Forelimb muscle (tissue), 1 donor: ENCODE measurements at regions not wholly inside any gene's neighbourhood (a gene's known extent, or its start where the extent isn't known, plus 50 kb on each side); places are given as distances from the start of the nearest gene placed in this dataset.
"Not testable (repeated sequence)": the region's sequence is repeated elsewhere in the genome, so short reads cannot be mapped to it uniquely, and the experiment has no call there.

ENCODE experiments used
- DNase-seq: peaks from one replicate; pipeline ENCODE4 v3.0.0-alpha.2; 2013; ENCODE audit warnings: low read depth

DNA sequence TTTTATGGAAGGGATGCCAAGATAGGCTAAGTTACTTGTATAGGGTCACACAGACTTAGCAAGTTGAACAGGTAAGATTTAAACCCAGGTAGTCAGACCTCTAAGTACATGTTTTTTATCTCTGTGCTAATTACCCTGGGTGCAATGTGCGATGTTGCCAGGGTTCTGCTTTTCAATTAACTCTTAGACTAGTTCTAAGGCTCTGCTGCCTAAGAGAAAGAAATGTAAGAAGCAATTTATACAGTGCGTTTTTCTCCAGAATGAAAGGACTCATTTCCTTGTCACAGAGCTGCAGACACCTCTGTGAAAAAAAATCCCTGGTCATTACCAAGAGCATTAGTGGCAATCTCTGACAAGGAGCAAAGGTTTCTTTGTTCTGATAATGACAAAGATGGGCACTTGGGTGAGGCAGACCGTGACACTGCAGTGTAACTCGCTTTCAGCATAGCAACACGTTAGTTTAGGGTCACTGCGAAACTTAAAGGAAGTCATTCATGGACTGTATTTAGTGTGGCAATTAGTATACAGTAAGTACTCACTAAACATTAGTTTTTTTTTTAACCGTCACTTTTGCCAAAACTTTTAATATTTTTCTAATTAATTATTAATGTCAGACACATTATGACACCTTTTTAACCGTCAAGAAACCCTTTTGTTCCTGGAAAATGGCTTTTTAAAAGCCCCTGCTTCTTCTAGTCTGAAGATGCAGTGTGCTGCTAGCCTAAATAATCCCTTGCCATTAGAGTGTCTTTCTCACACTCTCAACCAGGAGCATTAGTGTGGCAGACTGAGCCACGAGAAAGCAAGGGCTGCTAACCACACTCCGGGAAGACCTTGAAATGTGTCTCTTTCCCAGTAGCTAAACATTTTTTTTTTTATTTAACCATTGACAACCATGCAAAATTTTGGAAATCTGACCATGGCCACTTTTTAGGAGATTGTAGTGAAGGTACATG lies 520.0 kb upstream of the C9orf72 start:
- no peak for DNase-seq

DNA sequence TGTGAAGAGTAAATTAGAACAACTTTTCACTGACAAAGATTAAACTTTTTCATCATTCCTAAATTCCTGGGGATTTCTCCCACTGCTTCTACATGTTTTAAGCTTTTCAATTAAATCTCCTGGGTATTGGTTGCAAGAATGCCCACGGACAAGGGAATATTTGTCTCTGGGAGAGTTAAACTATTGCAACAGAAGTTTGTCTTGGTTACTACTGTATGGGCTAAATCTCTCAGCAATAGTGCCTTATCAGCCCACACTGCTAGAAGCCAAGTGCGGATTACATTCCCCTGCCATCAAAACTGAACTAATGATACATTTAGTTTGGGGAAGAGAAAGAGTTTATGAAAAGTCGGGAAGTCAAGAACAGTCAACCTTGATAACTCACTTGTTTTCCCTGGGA lies 528.2 kb upstream of the C9orf72 start:
- DNase-seq = no peak

DNA sequence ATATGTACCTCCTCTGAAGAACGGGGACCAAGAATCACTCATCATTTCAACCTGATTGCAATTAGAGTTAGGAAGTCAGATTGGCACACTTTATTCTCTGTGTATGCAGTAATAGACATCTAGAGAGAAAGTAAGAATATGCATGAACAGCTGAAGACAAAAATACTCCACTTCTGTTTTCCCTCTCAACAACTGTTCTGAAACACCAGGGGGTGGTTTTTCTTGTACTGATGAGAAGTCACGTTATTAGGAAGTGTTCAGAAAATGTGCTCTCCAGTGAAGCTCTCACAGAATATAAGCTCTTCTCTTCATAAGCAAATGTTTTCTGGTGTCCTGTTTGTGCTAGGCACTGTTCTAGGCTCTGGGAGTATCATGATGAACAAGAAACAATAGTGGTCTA lies 531.7 kb upstream of the C9orf72 start:
- DNase-seq = no peak

DNA sequence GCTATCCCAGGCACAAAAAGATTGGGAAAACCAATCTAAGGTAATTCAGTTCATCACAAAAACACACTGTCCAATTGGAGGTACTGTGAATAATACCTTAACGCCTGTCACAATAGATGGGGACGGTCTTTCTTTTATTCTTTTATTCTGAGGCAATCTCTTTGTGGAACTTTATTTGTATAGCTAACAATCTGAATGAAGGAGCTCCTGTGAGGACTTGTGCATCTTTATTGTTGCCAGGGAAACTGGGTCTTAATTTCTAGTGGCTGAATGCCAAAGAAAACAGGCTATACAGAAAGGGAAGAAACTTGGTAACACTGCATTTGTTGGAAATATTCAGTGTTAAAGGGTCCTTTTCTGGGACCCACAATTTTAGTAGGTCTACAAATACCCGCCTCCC lies 546.9 kb upstream of the C9orf72 start:
- no peak for DNase-seq

DNA sequence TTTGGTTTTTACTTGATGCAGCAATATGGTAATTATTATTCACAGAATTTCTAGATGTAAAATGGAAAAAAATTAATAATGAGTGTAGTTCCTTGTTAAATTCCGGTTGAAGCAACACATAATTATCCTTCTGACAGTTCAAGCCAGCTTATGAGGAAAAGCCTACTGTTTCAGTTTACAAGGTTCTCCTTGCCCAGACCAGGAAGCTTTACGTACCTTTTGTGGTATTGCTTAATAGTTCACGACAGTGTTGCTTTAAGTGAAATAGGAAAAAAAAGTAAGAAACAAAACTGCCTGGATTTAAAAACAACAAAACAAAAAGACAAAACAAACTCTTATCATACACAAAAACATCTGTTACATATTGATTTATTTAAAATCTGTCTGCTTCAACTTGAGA lies 547.3 kb upstream of the C9orf72 start:
- no peak for DNase-seq

DNA sequence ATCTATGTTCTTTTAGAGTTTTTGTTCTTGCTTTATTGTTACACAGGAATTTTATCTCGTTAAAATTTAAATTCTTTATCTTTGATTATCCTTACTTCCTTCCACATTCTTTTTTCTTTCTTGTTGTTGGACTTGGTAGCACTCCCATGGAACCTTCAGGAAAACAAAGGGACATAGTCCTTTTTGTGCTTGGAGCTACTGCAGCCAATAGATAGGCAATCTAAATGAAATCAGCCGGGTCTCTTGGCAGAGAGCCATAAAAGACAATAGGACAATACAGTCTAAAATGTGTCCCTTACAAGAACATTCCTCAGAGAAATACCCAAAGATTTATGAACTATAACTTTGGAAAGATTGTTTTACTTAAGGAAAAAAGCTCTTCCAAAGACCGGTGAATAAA lies 548.1 kb upstream of the C9orf72 start:
- DNase-seq = no peak

DNA sequence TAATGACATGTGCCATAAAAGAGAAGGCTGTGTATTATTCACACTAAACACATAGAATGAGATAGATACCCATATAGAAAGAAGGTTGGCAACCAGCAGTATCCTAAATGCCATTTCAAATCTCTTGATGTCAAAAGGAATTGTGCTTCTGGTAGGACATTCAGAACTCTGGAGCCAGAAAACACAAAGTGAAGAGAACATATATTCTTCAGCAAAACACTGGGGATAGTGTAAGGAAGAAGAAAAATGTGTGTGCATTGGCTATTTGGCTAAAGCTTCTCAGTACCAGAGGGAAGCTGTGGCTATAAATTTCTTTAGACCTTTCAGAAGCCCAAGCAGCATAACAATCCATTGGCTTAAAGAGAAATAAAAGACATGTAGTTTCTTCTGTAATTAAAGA lies 551.6 kb upstream of the C9orf72 start:
- no peak for DNase-seq

DNA sequence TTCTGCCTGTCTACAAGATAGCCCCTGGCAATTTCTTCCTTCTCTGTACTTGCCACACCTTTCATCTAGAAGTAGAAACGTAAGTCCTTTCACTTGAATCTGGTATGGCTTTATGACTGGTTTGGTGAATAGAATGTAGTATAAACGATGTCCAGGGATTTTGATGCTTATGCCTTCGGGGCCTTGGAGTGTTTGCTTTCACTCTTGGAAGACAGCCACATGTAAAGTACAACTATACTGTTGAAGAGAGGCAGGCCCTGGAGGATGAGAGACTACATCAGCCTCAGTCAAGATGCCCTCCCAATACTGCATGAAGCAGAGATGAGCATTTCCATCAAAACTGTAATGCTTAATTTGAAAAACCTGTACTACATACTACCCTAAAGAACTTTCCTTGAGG lies 553.8 kb upstream of the C9orf72 start:
- DNase-seq = no peak

DNA sequence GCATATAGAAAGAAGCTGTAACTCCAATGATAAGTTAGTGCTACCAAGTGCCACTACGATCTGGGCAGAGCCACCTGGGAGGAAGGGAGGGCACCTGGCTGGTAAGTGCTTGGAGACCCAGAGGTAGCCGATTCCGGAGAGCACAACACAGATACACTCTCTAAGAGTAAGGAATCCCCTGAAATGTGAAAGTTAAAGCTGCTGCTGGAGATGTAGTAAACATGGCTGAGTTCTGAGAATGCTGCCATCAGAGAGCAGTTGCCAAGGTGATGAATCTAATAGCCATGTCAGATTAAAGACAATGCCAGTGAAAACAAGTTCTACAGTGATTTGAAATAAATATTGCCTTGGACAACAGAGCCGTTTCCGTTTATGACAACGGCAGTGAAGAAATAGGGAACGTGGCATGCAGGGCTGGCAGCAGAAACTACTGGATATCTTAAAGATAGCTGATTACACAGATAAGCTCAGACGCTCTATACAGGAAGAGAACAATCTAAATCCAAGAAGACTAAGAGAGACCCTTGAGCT lies 561.2 kb upstream of the C9orf72 start:
- DNase-seq = no peak

DNA sequence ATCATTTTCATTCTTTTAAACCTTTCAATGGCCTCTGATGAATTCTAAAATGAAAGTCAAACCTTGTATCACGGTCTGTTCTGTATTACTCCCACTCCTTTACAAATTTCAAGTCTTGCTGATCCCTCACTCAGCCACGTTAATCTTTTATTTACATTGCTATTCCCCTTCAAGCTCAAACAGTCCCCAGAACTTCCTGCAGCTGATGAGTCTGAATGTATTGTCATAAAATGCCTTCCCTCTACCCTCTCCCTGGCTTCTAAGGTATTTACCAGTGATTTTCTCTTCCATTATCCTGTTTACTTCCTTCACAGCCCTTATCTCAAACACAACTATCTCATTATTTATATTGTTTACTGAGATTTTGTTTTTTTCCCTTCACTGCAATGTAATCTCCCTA lies 562.3 kb upstream of the C9orf72 start:
- DNase-seq = no peak

DNA sequence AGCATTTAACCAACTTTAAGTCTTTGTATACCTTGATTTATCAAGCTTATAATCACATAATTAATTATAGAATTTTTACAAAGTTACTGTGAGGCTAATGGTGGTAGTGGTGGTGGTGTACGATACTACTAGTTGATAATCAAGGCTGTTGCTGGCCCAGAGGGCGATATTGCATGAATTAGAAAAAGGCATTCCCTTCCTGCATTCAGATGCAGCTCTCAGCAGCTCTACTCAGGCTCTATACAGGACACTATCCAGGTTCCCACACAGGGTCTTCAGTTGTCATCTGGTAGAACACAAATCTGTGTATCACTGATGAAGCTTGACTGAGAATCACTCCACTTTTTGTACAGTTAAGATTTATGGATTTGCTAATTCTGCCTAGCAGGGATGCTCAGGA lies 562.8 kb upstream of the C9orf72 start:
- no peak for DNase-seq

DNA sequence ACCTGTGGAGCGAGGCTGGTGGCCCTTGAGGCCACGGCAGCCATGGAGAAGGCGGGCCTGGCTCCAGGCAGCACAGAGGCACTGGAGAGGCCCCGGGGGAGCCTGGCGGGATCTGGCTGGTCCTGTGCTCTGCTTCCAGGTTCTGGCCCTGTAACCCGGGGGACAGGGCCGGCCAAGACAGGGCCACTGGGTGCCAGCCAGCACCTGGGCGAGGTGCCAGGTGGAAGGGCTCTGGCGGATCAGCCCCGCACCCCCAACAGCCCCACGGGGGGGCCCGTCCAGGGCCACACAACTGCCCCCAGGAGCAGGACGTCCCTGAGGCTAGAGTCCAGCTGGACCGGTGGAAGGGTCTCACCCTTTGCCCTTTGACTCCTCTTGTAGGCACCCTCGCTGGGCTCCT lies 574.1 kb upstream of the C9orf72 start:
- DNase-seq = not testable (repeated sequence)

DNA sequence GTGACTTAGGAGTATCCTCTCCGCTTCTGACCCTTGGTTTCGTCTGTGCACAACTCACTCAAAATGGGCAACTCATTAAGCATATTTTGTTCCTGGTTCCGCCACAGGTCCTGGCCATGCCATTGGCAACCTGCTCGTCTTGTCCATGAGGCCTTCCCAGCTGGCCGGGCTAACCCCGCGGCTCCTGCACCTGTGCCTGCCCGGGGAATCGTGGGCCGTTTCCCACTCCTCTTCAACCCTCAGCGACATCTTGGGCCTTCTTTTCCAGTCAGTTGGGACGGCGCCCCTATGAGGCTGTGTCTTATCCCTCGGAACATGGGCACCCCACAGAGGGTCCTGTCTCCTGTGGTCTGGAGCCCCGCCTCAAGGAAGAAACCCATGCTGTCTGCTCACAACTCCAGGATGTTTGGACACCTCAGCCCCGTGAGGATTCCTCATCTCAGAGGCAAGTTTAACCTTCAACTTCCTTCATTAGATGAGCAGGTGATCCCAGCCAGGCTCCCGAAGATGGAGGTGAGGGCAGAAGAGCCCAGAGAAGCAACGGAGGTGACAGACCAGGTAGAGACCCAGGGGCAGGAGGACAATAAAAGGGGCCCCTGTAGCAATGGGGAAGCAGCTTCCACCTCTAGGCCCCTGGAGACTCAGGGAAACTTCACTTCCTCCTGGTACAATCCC lies 574.8 kb upstream of the C9orf72 start:
- not testable (repeated sequence) for DNase-seq

DNA sequence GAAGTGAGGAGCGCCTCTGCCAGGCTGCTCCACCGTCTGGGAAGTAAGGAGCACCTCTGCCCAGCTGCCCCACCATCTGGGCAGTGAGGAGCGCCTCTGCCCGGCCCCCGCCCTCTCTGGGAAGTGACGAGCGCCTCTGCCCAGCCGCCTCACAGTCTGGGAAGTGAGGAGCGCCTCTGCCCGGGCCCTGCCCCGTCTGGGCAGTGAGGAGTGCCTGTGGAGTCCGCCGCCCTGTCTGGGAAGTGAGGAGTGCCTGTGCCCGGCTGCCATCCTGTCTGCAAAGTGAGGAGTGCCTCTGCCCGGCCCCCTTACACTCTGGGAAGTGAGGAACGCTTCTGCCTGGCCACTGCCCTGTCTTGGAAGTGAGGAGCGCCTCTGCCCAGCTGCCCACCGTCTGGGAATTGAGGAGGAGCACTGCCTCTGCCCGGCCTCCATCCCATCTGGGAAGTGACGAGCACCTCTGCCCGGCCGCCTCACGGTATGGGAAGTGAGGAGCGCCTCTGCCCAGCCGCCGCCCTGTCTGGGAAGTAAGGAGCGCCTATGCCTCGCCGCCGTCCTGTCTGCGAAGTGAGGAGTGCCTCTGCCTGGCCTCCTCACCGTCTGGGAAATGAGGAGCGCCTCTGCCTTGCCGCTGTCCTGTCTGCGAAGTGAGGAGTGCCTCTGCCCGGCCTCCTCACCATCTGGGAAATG lies 576.2 kb upstream of the C9orf72 start:
- DNase-seq = not testable (repeated sequence)

DNA sequence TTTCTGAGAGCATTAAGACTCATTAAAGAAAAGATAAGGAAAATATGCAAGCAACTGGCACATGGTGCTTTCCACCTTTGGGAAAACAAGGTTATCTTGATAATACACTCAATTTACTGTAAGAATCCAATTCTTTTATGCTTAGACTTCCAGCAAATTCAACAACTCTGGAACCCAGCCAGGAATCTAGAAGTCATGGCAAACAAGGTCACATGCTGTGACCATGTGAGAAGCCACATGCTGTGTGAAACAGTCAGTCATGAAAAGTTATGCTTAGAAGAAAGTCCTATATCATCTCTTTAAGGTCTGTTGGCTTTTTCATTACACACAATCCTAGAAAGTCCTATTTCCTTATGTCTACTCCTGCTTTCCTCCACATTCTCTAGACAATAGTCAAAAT lies 581.8 kb upstream of the C9orf72 start:
- no peak for DNase-seq

DNA sequence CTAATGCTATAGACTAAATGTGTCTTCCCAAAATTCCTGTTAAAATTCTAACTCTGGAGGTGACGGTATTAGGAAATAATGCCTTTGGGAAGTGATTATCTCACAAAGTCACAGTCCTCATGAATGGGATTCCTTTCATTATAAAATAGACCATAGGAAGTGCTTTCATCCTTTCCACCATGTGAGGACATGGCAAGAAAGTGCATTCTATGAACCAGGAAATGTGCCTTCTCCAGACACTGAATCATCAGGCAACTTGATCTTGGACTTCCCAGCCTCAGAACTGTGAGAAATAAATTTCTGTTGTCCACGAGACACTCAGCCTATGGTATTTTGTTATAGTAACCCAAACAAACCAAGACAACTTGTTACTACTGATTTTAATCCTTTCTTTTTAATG lies 582.4 kb upstream of the C9orf72 start:
- DNase-seq = no peak

DNA sequence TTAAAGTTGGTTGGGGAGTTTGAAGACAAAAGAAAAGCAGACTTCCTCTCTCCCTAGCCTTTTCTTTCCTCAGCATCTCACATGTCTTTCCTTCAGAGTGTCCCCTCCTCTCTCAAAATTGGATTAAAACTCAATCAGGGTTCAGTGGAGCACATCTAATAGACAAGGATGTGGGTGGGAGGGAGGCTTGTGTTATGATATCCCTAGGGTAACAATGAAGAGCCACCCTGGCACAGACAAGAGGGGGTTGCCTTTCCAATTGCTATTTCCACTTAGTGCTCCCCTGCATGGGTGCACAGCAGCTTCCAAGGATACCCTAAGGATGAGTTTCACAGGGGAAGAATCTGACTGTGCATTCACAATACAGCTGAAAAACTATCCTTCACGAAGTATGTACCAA lies 585.2 kb upstream of the C9orf72 start:
- DNase-seq = no peak

DNA sequence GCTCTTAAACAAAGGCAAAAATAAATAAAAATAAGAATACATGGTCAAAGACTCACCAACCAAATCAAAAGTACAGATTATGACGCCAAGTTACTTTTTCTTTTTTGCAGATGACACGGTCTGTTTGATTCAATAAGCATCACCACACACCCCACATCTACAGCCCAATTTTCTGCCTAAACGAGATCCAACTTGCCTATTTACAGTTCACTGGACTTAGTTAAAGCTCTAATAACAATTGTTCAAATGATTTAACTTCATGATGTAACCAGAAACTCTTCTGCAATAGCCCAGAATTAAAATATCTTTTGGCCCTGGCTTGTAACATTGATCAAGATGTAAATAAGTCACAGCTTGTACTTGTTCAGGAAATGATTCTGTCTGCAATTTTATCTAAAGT lies 590.3 kb upstream of the C9orf72 start:
- no peak for DNase-seq

DNA sequence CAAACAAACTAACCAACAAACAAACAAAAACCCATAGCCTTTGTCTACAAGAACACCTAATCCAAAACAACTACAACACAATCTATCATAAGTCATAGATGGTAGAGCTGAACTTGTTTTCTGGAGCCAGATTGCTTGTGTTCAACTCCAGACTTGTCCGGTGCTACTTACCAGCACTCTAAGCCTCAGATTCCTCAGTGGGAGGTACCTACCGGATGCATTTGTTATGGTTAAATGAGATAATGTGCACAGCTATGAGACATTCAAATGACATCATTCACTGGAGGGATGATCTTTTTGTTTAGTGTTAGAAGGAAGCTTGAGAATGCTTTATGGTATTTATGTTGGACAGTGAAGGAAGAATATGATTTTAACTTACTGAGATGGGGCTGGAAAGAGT lies 592.9 kb upstream of the C9orf72 start:
- no peak for DNase-seq

DNA sequence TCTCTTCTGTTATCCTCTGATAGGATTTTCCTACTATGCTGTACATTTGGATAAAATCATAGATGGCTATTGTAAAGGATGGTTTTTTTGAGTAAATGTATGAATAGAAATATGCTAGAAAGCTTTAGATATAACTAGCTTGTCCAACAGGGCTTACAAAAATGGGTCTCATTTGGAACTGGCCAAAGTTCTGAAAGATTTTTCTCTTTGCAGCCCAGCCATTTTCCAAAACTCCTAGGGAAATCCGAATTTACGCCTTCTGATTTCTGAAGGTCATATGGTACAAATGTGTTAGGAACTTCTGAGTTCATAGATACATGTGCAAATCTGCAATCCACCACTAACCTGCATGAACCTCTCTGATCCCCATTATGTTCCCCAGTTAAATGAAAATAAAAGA lies 603.9 kb upstream of the C9orf72 start:
- no peak for DNase-seq

DNA sequence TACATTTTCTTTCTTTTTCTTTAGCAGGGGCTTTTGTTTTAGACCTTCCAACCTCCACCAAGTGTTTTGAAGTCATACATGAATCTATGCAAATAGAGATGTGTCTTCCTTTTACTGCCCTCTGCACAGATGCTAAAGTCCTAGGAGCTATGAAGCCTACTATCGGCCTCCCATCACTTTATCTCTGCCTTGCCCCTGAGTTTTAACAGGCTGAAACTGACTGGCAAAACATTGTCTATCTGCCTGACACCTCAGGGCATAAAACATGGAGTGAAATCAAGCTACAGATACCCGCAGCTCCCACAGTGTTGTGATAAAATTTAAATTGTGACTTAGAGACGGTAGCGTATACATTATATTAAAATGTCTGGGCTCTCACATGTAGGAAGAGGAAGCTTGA lies 604.6 kb upstream of the C9orf72 start:
- no peak for DNase-seq

DNA sequence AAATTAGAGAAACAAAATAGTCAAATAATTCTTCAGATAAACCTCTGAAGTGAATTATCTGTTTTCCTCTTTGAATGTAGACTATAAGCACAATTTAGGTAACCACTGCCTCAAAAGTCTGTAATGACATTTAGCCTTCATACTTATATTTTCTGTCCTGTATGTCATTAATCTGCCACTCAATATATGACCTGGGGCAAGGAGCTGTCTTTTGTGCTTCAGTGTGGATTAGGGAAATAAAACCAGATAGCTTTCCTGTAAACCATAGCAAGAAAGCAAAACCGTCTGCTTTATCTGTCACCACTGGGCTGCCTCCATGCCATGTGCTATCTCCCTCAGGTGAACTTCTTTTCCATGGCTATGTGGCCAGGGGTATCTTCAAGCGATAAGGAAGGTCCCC lies 606.6 kb upstream of the C9orf72 start:
- no peak for DNase-seq
